ENCODE measurements at regions not wholly inside any gene's neighbourhood (a gene's known extent, or its start where the extent isn't known, plus 50 kb on each side); places are given as distances from the start of the nearest gene placed in this dataset.
A peak's percentile ranks its signal among the peaks of the same experiment; 100 is the strongest.

DNA sequence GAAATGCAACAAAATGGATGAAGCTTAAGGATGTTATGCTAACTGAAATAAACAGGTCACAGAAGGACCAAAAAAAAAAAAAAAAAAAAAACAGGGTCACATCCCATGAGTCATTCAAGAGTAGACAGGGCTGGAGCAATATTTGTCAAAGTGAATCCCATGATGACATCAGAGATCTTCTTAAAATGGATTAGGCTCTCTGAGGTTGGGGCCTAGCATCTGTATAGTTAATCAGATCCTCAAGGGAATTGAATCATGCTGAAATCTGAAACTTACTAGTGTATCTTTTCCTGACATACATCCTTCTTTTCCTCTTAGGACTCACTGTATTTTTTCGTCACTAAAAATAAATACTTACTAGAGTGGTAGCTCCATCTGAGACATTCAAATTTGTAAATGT lies 380.6 kb upstream of the NXPH2 start:
- ChIA-PET CTCF (no interaction called here), POLR2A (no interaction called here)
- TF ChIP-seq L3MBTL2 (conservative IDR thresholded peaks at IDR 0.05), result no peak
- TF ChIP-seq CTBP1 (IDR thresholded peaks at IDR 0.05; ENCODE audit: borderline replicate concordance), result no peak
- TF ChIP-seq SP1 (IDR thresholded peaks at IDR 0.05), result no peak
- TF ChIP-seq FOXA1 (IDR thresholded peaks at IDR 0.05), result no peak
- no peak for TF ChIP-seq LEF1 (IDR thresholded peaks at IDR 0.05; ENCODE audit: borderline replicate concordance)
- TF ChIP-seq TARDBP (IDR thresholded peaks at IDR 0.05), result no peak
- no peak for TF ChIP-seq NFRKB (IDR thresholded peaks at IDR 0.05)
- no peak for TF ChIP-seq ZNF384 (IDR thresholded peaks at IDR 0.05)
- no peak for TF ChIP-seq ELF4 (IDR thresholded peaks at IDR 0.05)
- TF ChIP-seq, protein P1, sequence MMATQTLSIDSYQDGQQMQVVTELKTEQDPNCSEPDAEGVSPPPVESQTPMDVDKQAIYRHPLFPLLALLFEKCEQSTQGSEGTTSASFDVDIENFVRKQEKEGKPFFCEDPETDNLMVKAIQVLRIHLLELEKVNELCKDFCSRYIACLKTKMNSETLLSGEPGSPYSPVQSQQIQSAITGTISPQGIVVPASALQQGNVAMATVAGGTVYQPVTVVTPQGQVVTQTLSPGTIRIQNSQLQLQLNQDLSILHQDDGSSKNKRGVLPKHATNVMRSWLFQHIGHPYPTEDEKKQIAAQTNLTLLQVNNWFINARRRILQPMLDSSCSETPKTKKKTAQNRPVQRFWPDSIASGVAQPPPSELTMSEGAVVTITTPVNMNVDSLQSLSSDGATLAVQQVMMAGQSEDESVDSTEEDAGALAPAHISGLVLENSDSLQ (IDR thresholded peaks at IDR 0.05), result no peak
- no peak for TF ChIP-seq ARNT (IDR thresholded peaks at IDR 0.05)
- no peak for TF ChIP-seq HDGF (IDR thresholded peaks at IDR 0.05; ENCODE audit: borderline replicate concordance)
- TF ChIP-seq BHLHE40 (IDR thresholded peaks at IDR 0.05; ENCODE audit: borderline replicate concordance), result no peak
- TF ChIP-seq SUZ12 (IDR thresholded peaks at IDR 0.05), result no peak
- no peak for TF ChIP-seq FOXM1 (IDR thresholded peaks at IDR 0.05; ENCODE audit: borderline replicate concordance)
- no peak for TF ChIP-seq FOXK2 (IDR thresholded peaks at IDR 0.05)
- DNase-seq (ENCODE audit: extremely low spot score), result no peak

GRCh38 chr2:139159177-139159576 lies 379.0 kb upstream of the NXPH2 start:
- ChIA-PET POLR2A (no interaction called here), CTCF (no interaction called here)
- DNase-seq (ENCODE audit: extremely low spot score), result no peak
- TF ChIP-seq L3MBTL2 (conservative IDR thresholded peaks at IDR 0.05), result no peak
- TF ChIP-seq, protein P1 (IDR thresholded peaks at IDR 0.05), result no peak
- TF ChIP-seq HDGF (IDR thresholded peaks at IDR 0.05; ENCODE audit: borderline replicate concordance), result no peak
- TF ChIP-seq CTBP1 (IDR thresholded peaks at IDR 0.05; ENCODE audit: borderline replicate concordance), result no peak
- no peak for TF ChIP-seq TARDBP (IDR thresholded peaks at IDR 0.05)
- TF ChIP-seq FOXK2 (IDR thresholded peaks at IDR 0.05), result no peak
- TF ChIP-seq FOXA1 (IDR thresholded peaks at IDR 0.05), result no peak
- no peak for TF ChIP-seq ELF4 (IDR thresholded peaks at IDR 0.05)
- no peak for TF ChIP-seq NFRKB (IDR thresholded peaks at IDR 0.05)
- TF ChIP-seq BHLHE40 (IDR thresholded peaks at IDR 0.05; ENCODE audit: borderline replicate concordance), result no peak
- TF ChIP-seq FOXM1 (IDR thresholded peaks at IDR 0.05; ENCODE audit: borderline replicate concordance), result no peak
- no peak for TF ChIP-seq ZNF384 (IDR thresholded peaks at IDR 0.05)

GRCh38 chr2:139156730-139157129 lies 376.5 kb upstream of the NXPH2 start:
- no peak for DNase-seq (ENCODE audit: extremely low spot score)
- POLR2A ChIA-PET, result no interaction called here
- CTCF ChIA-PET, result no interaction called here
- TF ChIP-seq, protein P1 (IDR thresholded peaks at IDR 0.05), result no peak
- TF ChIP-seq ZNF384 (IDR thresholded peaks at IDR 0.05) (no peak), ARNT (IDR thresholded peaks at IDR 0.05) (no peak)

- no peak for DNase-seq (ENCODE audit: extremely low spot score)
- ChIA-PET POLR2A (no interaction called here), CTCF (no interaction called here)
- TF ChIP-seq SUZ12 (IDR thresholded peaks at IDR 0.05) (no peak), ELF4 (IDR thresholded peaks at IDR 0.05) (no peak), HDGF (IDR thresholded peaks at IDR 0.05; ENCODE audit: borderline replicate concordance) (no peak), TARDBP (IDR thresholded peaks at IDR 0.05) (no peak), L3MBTL2 (conservative IDR thresholded peaks at IDR 0.05) (no peak), FOXM1 (IDR thresholded peaks at IDR 0.05; ENCODE audit: borderline replicate concordance) (no peak), FOXK2 (IDR thresholded peaks at IDR 0.05) (no peak), CTBP1 (IDR thresholded peaks at IDR 0.05; ENCODE audit: borderline replicate concordance) (no peak), NFRKB (IDR thresholded peaks at IDR 0.05) (no peak), BHLHE40 (IDR thresholded peaks at IDR 0.05; ENCODE audit: borderline replicate concordance) (no peak), ZNF384 (IDR thresholded peaks at IDR 0.05) (no peak), SP1 (IDR thresholded peaks at IDR 0.05) (no peak), FOXA1 (IDR thresholded peaks at IDR 0.05) (no peak)
Measured at GRCh38 chr2:139155991-139156390, 375.8 kb upstream of the NXPH2 start.

DNA sequence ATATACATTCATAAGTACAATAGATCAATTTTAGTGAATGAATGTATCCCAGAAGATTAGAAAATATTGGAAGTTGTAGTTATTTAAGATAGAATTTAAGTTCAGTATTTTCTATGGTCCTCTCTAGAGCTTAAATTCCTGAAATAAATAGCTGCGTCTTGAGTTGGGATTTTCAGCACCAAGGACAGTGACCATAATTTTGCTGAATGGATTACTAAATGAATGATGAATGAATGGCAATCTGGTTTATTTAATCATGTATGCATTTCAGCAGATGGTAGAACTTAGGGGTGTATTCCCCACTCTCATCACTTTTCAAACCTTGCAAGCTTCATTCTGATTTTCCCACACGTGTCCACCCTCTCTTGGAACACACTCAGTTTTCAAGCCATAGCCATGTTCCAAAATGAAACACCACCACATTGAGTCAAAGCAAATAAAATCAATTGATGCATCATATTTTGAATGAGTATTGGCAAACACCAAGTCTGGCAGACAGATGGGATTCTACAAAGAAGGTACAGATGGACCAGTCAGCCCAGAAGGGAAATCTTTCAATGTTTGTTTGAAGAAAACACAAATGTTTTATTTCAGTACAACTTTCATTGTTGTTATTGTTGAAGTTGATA lies 362.2 kb upstream of the NXPH2 start:
- no peak for TF ChIP-seq L3MBTL2 (conservative IDR thresholded peaks at IDR 0.05)
- no peak for TF ChIP-seq ARNT (IDR thresholded peaks at IDR 0.05)
- TF ChIP-seq FOXM1 (IDR thresholded peaks at IDR 0.05; ENCODE audit: borderline replicate concordance), result no peak
- TF ChIP-seq SUZ12 (IDR thresholded peaks at IDR 0.05), result no peak
- TF ChIP-seq SP1 (IDR thresholded peaks at IDR 0.05), result no peak
- no peak for TF ChIP-seq FOXK2 (IDR thresholded peaks at IDR 0.05)
- no peak for TF ChIP-seq HDGF (IDR thresholded peaks at IDR 0.05; ENCODE audit: borderline replicate concordance)
- TF ChIP-seq FOXA1 (IDR thresholded peaks at IDR 0.05), result no peak
- no peak for TF ChIP-seq CTBP1 (IDR thresholded peaks at IDR 0.05; ENCODE audit: borderline replicate concordance)
- TF ChIP-seq ZNF384 (IDR thresholded peaks at IDR 0.05), result no peak
- TF ChIP-seq, protein P1 (IDR thresholded peaks at IDR 0.05), result no peak
- TF ChIP-seq BHLHE40 (IDR thresholded peaks at IDR 0.05; ENCODE audit: borderline replicate concordance), result no peak
- TF ChIP-seq LEF1 (IDR thresholded peaks at IDR 0.05; ENCODE audit: borderline replicate concordance), result no peak
- TF ChIP-seq ELF4 (IDR thresholded peaks at IDR 0.05), result no peak
- no peak for TF ChIP-seq TARDBP (IDR thresholded peaks at IDR 0.05)
- no peak for TF ChIP-seq NFRKB (IDR thresholded peaks at IDR 0.05)
- CTCF ChIA-PET, result no interaction called here
- POLR2A ChIA-PET, result no interaction called here
- peak; percentile 8 for DNase-seq (ENCODE audit: extremely low spot score)
